HG03103 (cell line): ENCODE measurements at regions not wholly inside any gene's neighbourhood (a gene's known extent, or its start where the extent isn't known, plus 50 kb on each side); places are given as distances from the start of the nearest gene placed in this dataset.
"Not testable (repeated sequence)": the region's sequence is repeated elsewhere in the genome, so short reads cannot be mapped to it uniquely, and the experiment has no call there.

Source experiments
- ATAC-seq: cut with Tn5 transposase; IDR thresholded peaks from one replicate; pipeline ENCODE4 v1.9.1; 2021; ENCODE audit warnings: low read depth; ENCODE audit not compliant: unreplicated experiment

GRCh38 chr5:105088102-105088501, 1525.5 kb upstream of the NUDT12 start:
- no peak for ATAC-seq

- ATAC-seq = no peak
Observed at GRCh38 chr5:105057893-105058292, 1495.3 kb upstream of the NUDT12 start.

DNA sequence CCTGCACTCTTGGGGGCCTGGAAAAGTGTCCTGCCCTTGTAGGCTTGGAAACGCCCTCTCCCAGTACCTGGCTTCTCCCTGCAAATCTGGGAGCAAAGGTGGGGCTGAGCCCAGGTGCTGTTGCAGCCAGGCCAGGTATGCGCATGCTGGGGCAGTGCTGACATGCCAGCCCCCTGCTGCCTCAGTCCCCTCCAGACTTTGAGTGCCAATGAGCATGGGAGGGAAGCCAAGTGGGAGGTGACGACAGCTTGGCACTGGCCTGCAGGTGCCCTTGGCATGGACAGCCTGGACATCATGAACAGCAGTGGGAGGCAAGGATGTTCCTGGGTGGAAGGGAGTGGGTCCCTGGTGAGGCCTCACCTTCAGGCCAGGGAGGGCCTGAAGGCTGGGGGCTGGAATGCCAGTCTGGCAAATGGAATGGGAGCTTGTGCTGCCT, 1494.4 kb upstream of the NUDT12 start:
- ATAC-seq = no peak

- ATAC-seq = no peak
Observed at GRCh38 chr5:105054406-105054805, 1491.8 kb upstream of the NUDT12 start.

GRCh38 chr5:105042623-105043022, 1480.0 kb upstream of the NUDT12 start:
- no peak for ATAC-seq

GRCh38 chr5:105036814-105037213, 1474.2 kb upstream of the NUDT12 start:
- ATAC-seq = not testable (repeated sequence)

DNA sequence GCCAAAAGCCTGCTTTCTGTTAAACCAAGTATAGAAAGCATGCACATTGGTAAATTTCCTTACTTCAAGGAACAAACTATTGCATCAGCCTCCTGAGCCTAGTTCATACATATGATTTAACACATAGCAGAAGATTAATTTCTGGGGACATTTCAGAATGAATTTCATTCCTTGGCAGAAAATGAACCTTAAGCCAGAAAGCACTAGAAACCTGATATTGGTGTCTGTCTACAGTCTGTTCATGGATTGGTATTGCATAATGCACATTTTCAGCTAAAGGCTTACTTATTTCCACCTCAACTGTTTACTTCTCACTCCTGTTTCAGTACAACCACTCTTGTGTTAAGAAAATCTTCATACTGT, 1471.8 kb upstream of the NUDT12 start:
- ATAC-seq = no peak

- no peak for ATAC-seq
Observed at GRCh38 chr5:105033637-105034400, 1471.2 kb upstream of the NUDT12 start.

GRCh38 chr5:105032917-105033316, 1470.3 kb upstream of the NUDT12 start:
- ATAC-seq = no peak

DNA sequence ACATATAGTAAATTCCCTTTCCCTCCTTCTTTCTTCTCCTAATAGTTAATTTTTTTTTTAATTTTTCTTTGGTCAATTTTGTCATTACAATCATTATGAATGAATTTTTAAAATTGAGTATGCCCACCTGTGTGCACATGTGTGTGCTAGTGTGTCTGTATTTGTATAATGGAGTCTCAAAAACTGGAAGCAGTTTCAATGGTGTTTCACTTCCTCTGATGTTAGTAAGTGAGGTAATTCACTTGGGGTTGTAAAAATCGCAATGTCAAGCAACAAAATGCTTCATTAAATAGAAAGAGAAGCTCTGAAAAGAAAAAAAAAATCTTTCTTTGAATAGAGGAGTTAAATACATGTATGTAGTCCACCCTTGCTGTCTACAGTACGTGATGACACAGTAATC, 1467.6 kb upstream of the NUDT12 start:
- ATAC-seq = no peak

- no peak for ATAC-seq
Observed at GRCh38 chr5:105015098-105015497, 1452.5 kb upstream of the NUDT12 start.

DNA sequence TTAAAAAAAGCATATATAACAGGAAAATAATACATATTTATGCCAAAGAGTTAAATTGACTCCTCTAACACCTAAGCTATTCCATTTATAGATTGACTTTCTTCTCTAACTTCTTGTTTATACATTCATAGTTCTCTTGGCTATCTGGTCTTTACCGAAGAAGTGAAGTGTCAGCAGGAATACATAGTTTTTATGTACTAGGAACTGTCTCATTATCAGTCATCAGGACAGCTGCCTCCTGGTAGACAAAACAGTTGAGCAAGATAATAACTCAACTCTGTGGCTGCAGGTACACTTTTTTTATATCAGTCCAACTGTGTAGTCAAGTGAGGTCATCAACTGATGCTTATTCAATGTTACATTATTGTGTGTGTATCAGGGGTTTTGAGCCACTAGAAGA, 1436.0 kb upstream of the NUDT12 start:
- ATAC-seq = no peak

GRCh38 chr5:104998169-104998568, 1435.6 kb upstream of the NUDT12 start:
- no peak for ATAC-seq

- ATAC-seq = no peak
Observed at GRCh38 chr5:104987074-104987473, 1424.5 kb upstream of the NUDT12 start.

DNA sequence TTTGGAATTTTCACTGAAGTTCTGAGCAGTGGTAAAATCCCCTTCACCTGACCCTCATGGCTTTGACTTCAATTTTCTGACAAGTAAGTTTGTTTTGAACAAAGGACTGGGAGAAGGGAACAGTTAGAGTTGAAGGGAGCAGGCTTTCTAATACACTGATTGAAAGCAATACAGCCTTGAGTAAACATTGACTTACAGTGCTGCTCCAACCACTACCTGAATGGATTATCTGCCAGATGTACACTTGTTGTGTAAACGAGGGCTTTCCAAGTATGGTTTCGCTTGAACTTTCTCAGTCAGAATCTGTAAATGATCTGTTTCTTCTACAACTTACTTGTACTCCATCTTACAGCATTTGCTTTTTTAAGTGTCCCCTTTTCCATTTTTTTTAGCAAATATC, 1414.9 kb upstream of the NUDT12 start:
- no peak for ATAC-seq

GRCh38 chr5:104967806-104968410, 1405.3 kb upstream of the NUDT12 start:
- ATAC-seq = no peak

GRCh38 chr5:104965006-104965405, 1402.4 kb upstream of the NUDT12 start:
- ATAC-seq = no peak

DNA sequence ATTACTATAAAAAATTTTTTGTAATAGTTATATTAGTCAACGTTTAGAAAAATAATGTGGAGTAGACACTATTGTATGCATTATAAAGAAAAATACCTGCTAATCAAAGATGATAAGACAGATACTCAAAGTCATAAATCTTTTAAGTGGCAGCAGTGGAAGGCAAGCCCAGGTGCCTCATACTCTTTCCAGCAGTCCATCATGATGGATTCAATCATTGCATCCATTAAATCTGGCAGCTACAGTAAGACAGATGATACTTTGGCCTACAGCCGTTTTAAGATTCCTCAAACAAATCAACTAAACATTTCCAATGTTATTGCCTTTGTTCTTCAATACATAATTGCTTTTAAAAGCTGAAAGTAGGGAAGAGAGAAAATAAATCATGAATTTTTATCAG, 1392.9 kb upstream of the NUDT12 start:
- no peak for ATAC-seq

- no peak for ATAC-seq
Observed at GRCh38 chr5:104952876-104953275, 1390.3 kb upstream of the NUDT12 start.

- ATAC-seq = no peak
Observed at GRCh38 chr5:104951829-104952228, 1389.2 kb upstream of the NUDT12 start.

- no peak for ATAC-seq
Observed at GRCh38 chr5:104947076-104947475, 1384.5 kb upstream of the NUDT12 start.

DNA sequence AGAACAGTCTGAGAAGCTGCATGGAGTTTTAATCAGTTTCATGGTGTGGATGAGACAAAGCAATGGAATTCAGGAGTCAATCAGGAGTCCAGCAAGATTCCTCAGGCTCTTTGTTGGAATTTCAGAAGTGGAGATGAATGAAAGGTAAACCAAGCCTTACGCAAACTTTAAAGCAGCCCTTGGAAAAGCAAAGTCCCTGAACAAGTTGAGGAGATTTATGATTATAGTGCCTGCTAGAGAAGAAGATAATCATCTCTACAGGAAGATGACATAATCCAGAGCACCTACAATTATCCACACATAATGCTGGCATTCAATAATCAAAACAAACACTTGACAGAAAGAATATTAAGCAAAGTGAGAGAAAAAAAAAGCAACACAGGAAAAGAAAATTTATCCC, 1380.1 kb upstream of the NUDT12 start:
- no peak for ATAC-seq
